NOMO-1 treated with dmso at 0.1 percent for 144 hours (cell line): ENCODE measurements at regions not wholly inside any gene's neighbourhood (a gene's known extent, or its start where the extent isn't known, plus 50 kb on each side); places are given as distances from the start of the nearest gene placed in this dataset.
"Not testable (repeated sequence)": the region's sequence is repeated elsewhere in the genome, so short reads cannot be mapped to it uniquely, and the experiment has no call there.

Experiments used
- DNase-seq: peaks from one replicate; lab custom pipeline; 2025; ENCODE audit not compliant: unreplicated experiment; lab: John Stamatoyannopoulos, UW

GRCh38 chr4:63090641-63091040 is 1318.6 kb downstream of the TECRL start:
- no peak for DNase-seq

- DNase-seq, result no peak
These were observed 1324.2 kb downstream of the TECRL start for GRCh38 chr4:63085091-63085490.

DNA sequence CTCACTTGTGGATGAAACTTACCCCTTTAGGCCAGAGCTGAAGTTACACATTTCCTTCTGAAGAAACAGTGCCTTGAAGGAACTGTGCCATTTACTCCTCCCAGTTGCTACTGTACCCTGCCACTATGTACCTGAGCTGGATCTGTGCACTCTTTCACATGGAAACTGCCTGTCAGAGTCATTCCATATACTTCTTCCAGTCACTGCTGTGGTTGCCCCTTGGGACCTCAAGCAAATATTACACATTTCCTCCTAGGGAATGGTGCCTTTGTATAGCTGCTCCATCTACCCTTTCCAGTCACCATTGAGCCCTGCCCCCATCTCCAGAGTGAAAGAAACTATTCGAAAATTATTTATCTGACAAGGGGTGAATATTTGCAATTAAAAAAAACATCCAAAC is 1328.3 kb downstream of the TECRL start:
- no peak for DNase-seq

- no peak for DNase-seq
These were observed 1345.5 kb downstream of the TECRL start for GRCh38 chr4:63063760-63064159.

- not testable (repeated sequence) for DNase-seq
These were observed 1346.4 kb downstream of the TECRL start for GRCh38 chr4:63062891-63063290.

GRCh38 chr4:63049726-63050125 is 1359.5 kb downstream of the TECRL start:
- DNase-seq, result no peak

DNA sequence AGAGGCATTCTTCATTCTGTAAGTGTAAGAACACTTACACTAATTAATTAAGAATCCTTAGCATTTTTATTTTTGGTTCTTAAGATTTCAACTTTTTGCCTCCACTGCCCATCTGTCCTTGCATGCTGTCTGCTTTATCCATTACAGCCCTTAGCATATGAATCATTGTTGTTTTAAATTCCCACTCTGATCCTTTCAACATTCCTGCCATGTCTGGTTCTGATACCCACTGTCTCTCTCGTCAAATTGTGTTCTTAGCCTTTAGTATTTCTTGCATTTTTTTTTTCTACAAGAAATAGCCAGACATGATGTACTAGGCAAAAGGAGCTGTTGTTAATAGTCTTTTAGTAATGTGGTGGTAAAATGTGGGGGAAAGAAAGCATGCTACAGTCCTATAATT is 1360.0 kb downstream of the TECRL start:
- no peak for DNase-seq

DNA sequence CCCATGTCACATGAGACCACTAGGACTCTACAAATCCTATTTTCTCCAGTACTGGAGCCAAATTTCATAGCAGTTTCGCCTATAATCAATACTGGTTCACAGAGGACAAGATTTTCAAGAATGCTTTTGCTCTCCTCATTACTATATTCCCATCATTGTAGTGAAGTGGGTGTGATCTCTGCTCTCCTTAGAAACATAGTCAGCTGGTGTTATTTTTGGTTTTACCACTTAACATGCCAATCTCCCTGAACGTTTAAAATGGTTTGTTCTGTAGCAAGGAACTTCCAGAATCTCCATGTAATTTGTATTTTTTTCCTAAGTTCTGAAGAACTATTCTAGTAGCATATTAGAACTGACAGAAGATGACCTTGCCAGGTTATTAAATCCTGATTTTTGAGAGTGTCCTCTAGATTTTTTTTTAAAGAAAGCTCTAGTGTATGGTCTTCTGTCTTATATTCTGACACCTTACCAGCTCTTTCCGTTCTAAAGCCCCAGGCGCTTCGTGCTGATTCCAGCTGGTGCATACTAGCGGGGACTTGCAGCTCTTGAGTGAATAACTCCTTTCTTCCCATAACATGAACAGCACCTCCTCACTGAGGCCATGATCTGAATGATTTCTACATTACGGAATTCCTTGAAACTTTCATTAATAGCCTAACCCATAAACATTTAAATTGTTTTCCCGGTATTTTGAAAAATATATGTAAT is 1372.9 kb downstream of the TECRL start:
- no peak for DNase-seq

DNA sequence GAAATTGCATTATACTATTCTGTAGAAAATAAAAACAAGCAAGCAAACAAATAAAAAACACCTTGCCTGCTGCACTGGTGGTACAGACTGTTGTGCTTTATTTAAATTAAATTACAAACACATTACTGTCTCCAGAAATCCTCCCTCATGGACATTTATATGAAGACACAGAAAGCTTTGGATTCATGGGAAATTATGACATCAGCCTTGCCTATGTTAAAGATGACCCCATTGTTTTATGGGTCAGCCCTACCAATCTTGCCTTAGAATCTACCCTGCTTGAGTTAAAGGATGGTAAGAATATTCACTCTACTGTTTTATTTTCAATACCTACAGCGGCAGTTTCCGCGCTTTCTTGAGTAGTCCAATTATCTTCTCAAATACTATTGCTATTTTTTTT is 1379.9 kb downstream of the TECRL start:
- DNase-seq, result no peak

DNA sequence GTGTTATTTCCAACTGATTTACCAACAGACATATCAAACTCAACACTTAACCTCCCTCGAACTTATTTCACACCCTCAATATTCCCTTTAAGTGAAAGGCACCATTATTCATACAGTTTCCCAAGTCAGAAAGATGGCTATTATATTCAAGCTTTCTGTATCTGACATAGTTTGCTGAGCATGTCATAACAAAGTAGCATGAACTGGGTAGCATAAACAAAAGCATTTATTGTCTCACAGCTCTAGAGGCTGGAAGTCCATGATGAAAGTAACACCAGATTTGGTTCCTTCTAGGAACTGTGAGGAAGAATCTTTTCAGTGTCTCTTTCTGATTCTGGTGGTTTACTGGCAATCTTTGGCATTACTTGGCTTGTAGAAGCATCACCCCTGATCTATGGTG is 1388.6 kb downstream of the TECRL start:
- no peak for DNase-seq

GRCh38 chr4:63017300-63017699 is 1392.0 kb downstream of the TECRL start:
- DNase-seq, result no peak

- DNase-seq, result no peak
These were observed 1438.4 kb downstream of the TECRL start for GRCh38 chr4:62970846-62971245.

DNA sequence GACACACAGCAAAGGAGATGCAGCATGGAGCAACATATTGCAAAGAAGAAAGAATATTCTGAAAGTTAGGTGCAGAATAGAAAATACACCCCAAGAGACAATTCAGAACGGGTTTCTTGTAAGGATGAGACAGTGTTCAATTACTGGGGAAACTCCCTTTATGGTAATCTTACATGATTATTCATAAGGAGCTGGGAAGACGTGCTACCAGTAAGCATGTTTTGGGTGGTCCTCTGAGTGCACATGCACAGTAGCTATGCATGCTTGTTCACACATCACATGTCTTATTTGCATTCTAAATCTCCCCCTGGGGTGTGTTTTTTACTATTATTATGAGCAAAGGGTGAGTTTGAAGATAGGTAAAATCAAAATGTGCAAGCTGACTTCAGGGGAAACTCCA is 1448.8 kb downstream of the TECRL start:
- DNase-seq, result no peak

- no peak for DNase-seq
These were observed 1455.5 kb downstream of the TECRL start for GRCh38 chr4:62953752-62954151.

DNA sequence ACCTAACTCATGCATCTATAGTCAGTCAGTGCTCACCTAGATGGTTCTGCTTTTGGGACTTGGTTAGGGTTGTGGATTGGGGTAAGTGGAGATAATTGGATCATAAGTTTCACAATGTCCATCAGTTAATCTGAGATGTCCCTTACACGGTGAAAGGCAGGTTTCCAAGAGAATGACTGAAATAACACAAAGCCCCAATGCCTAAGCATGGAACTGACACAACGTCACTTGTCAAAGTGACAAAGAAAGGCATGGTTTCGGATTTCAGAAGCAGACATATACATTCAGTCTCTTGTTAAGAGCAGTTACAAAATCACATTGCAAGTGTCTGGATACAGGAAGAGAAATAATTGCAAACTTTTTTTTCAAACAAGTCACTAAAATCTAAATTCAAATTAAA is 1456.9 kb downstream of the TECRL start:
- no peak for DNase-seq

DNA sequence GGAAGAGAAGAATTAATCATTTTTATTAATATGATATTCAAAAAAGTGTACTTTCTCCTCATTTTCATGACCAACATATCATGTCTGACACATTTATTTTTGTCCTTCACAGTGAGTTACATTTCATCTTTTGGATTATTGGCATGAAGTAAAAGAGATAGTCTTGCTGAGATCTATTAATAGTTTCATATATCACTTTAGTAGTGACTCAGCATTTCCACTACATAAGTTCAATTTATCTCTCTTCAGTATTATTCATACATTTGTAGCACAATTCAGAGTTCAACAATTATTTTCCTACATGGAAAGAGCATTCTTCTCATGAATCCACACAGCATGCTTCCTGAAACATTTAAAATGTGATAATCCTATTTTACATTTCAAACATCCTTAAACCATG is 1461.1 kb downstream of the TECRL start:
- DNase-seq, result no peak

- DNase-seq, result no peak
These were observed 1469.0 kb downstream of the TECRL start for GRCh38 chr4:62940229-62940628.

DNA sequence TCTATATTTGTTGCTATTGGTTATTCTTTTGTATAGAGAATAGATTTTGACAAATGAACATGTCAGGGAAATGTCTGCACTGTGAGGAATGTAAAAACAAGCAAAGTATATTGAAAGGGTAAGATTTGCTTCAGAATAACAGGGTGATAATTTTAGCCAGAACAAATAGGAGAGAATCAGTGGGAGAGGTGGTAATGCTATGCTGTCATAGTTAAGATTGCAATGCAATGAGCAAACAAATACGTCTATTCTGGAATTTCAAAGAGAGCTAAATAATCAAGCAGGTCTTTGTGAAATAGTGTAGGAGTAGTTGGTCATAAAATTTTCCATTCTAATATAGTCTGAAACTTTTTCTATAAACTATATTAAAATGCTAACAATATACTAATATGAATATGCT is 1478.4 kb downstream of the TECRL start:
- DNase-seq, result no peak

- no peak for DNase-seq
These were observed 1480.8 kb downstream of the TECRL start for GRCh38 chr4:62928483-62928882.

DNA sequence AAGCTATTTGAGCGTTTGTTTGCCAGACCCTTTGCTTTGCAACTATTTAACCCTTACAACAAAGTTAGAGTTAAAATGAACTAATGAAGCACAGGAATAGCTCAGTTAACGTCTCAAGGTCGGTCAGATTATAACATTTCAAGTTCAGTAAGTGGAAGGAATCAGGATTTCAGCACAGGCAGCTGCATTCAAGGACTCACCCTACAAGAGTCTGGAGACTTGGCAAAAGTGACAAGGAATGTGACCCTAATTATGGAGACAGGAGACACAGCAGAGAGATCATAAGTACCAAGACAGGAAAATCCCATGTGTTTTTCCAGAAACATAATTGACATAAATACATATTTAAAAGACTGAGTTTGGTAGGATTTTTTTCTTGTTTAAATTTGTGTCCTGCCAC is 1481.7 kb downstream of the TECRL start:
- no peak for DNase-seq

DNA sequence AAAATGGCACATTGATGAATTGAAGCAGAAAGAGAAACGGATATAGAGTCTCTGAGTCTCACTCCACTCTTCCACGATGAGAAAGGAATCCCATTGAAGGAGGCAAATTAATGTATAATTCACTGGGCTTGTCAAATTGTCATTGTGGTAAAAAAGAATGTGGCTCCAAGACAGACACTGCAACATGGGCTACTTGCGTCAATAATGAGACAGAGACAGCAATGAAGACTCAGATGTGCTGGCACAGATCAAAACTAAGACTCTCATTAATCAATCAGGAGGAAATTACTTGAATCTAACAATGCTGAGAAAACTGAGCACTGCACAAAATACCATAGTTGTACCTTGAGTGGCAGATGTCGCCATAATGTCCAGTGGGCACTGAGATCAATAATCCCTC is 1485.5 kb downstream of the TECRL start:
- no peak for DNase-seq

GRCh38 chr4:62917649-62918048 is 1491.6 kb downstream of the TECRL start:
- DNase-seq, result no peak

DNA sequence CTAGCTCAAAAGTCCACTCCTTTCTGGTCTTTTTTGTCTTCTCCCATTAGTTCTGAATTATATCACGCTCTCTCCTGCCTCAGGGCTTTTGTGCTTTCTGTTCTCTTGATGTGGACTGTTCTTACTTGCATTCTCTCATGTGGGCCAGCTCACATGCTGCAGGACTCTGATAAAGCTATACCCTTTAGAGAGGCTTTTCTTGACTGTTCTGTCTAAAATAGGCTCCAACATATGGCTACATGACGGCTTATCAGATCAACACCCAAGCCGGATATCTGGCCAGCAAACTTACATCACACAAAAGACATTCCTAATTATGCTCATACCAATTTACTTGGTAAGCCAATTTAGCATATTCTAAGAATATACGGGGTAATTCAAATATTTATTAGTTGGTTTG is 1494.5 kb downstream of the TECRL start:
- DNase-seq, result no peak
